Keratinocyte (primary cell): ENCODE measurements at regions not wholly inside any gene's neighbourhood (a gene's known extent, or its start where the extent isn't known, plus 50 kb on each side); places are given as distances from the start of the nearest gene placed in this dataset.

Experiments
- DNase-seq: peaks from one replicate; pipeline ENCODE4 v3.0.0-alpha.2; 2011; ENCODE audit warnings: low read depth, missing footprints, low spot score
- FAIRE-seq: peaks from 2 replicates; lab custom pipeline; 2011; peaks lifted over from hg19 to GRCh38; lab: Jason Lieb, UNC
- H2AFZ ChIP-seq: 2 replicates; pipeline ENCODE4 v1.6.0; 2012; ENCODE audit warnings: low read length, control low read depth, inconsistent platforms; ENCODE audit not compliant: control insufficient read depth
- H3K27ac ChIP-seq: 2 replicates; pipeline ENCODE4 v1.5.1; 2011; ENCODE audit warnings: low read length; ENCODE audit not compliant: control insufficient read depth, insufficient read depth
- H3K27me3 ChIP-seq: 3 replicates; pipeline ENCODE4 v1.6.0; 2011; ENCODE audit warnings: low read length; ENCODE audit not compliant: control insufficient read depth, insufficient read depth; ENCODE audit errors: extremely low read depth
- H3K36me3 ChIP-seq, 2 experiments: 2 replicates in 1 of 2; 3 replicates in 1 of 2; pipeline ENCODE4 v1.5.1; 2011; ENCODE audit warnings: low read length in 2 of 2, mild to moderate bottlenecking in 1 of 2; ENCODE audit not compliant: control insufficient read depth in 2 of 2, insufficient read depth in 2 of 2; ENCODE audit errors: extremely low read depth in 1 of 2
- H3K4me1 ChIP-seq: 3 replicates; pipeline ENCODE4 v1.5.1; 2011; ENCODE audit warnings: low read length; ENCODE audit not compliant: control insufficient read depth, insufficient read depth; ENCODE audit errors: extremely low read depth
- H3K4me2 ChIP-seq: 3 replicates; pipeline ENCODE4 v1.6.0; 2011; ENCODE audit warnings: low read depth, low read length; ENCODE audit not compliant: control insufficient read depth, insufficient read depth; ENCODE audit errors: extremely low read depth
- H3K4me3 ChIP-seq, 3 experiments: fragments of 200-600 bp in 1 of 3; sonication (generic) in 1 of 3; 2 replicates in 2 of 3; 3 replicates in 1 of 3; pipeline ENCODE4 v1.5.1; 2011 to 2016; ENCODE audit warnings: low read length in 3 of 3, mild to moderate bottlenecking in 3 of 3, control low read depth in 2 of 3, inconsistent platforms in 1 of 3, low read depth in 1 of 3, mixed read lengths in 1 of 3, mixed run types in 1 of 3, moderate library complexity in 1 of 3; ENCODE audit not compliant: control insufficient read depth in 2 of 3, insufficient read depth in 2 of 3; ENCODE audit errors: extremely low read depth in 1 of 3
- H3K79me2 ChIP-seq: 2 replicates; pipeline ENCODE4 v1.6.0; 2012; ENCODE audit warnings: low read length; ENCODE audit not compliant: control insufficient read depth, insufficient read depth
- H3K9ac ChIP-seq: 3 replicates; pipeline ENCODE4 v1.6.0; 2011; ENCODE audit warnings: low read length; ENCODE audit not compliant: control insufficient read depth, insufficient read depth; ENCODE audit errors: extremely low read depth
- H3K9me1 ChIP-seq: 3 replicates; pipeline ENCODE4 v1.6.0; 2011; ENCODE audit warnings: low read length; ENCODE audit not compliant: control insufficient read depth, insufficient read depth; ENCODE audit errors: extremely low read depth
- H3K9me3 ChIP-seq: 2 replicates; pipeline ENCODE4 v1.5.1; 2012; ENCODE audit warnings: low read depth, low read length; ENCODE audit not compliant: control insufficient read depth
- H4K20me1 ChIP-seq: 3 replicates; pipeline ENCODE4 v1.6.0; 2011; ENCODE audit warnings: low read length; ENCODE audit not compliant: control insufficient read depth, insufficient read depth; ENCODE audit errors: extremely low read depth
- EZH2 ChIP-seq: IDR thresholded peaks from one replicate; pipeline ENCODE4 v1.6.1; 2012; ENCODE audit warnings: inconsistent platforms, mild to moderate bottlenecking, low read length, moderate library complexity
- dilution Hi-C: fragments of 300-500 bp; cut with MboI; formaldehyde crosslinking; loops from one replicate; pipeline ENCODE4 v1.7.0; 2020; ENCODE audit warnings: low sequenced_read_pairs; ENCODE audit not compliant: extremely low pct_ligation_motif_present
- TF ChIP-seq, protein P1 (sequence below), 3 experiments: IDR thresholded peaks in 1 of 3; conservative IDR thresholded peaks in 1 of 3; optimal IDR thresholded peaks in 1 of 3; 2 replicates in 2 of 3; 3 replicates in 1 of 3; pipeline versions ENCODE3 to v1.5.1; 2011; ENCODE audit warnings: low read length in 3 of 3, mild to moderate bottlenecking in 3 of 3, moderate library complexity in 2 of 3, control low read depth in 1 of 3, inconsistent platforms in 1 of 3; ENCODE audit not compliant: insufficient read depth in 2 of 3; ENCODE audit errors: extremely low read depth in 1 of 3

DNA sequence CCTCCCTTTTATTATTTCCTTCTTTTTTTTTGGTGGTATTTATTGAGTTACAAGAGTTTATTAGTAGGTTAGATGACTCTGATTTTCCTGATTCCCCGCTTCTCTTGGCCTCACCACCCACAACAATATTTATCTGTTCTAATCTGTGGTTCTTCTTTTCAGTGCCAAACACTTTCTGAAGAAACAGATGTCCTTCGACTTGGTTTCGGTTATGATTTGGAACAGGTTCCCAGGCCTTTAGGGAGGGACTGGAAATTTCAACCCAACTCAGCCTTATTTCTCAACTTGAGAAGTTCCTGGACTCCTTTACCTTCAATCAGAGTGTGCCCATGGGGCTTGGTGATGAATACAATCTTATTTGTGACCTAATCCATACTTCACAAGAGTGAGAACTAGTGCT is 108.1 kb downstream of the UCHL1 start:
- H3K36me3 ChIP-seq, result no peaks in the 10 kb centered on the region
- no peak overlapping the region for H3K27ac ChIP-seq
- FAIRE-seq (no peak), DNase-seq (no peak)
- H3K9me1 ChIP-seq, result no peaks in the 10 kb centered on the region
- peaks cover 14% of the 10 kb centered on the region for H3K4me1 ChIP-seq
- no peak overlapping the region for H3K4me2 ChIP-seq
- no peaks in the 10 kb centered on the region for H3K79me2 ChIP-seq
- H4K20me1 ChIP-seq, result peaks cover 3% of the 10 kb centered on the region
- TF ChIP-seq, protein P1, sequence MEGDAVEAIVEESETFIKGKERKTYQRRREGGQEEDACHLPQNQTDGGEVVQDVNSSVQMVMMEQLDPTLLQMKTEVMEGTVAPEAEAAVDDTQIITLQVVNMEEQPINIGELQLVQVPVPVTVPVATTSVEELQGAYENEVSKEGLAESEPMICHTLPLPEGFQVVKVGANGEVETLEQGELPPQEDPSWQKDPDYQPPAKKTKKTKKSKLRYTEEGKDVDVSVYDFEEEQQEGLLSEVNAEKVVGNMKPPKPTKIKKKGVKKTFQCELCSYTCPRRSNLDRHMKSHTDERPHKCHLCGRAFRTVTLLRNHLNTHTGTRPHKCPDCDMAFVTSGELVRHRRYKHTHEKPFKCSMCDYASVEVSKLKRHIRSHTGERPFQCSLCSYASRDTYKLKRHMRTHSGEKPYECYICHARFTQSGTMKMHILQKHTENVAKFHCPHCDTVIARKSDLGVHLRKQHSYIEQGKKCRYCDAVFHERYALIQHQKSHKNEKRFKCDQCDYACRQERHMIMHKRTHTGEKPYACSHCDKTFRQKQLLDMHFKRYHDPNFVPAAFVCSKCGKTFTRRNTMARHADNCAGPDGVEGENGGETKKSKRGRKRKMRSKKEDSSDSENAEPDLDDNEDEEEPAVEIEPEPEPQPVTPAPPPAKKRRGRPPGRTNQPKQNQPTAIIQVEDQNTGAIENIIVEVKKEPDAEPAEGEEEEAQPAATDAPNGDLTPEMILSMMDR (optimal IDR thresholded peaks at IDR 0.05 in 1 of 3, IDR thresholded peaks at IDR 0.05 in 1 of 3, conservative IDR thresholded peaks at IDR 0.05 in 1 of 3; ENCODE audit: extremely low read depth in 1 of 3, insufficient read depth in 2 of 3, low read length in 3 of 3), result no peak
- TF ChIP-seq EZH2, result no peak
- no peaks in the 10 kb centered on the region for H3K9me3 ChIP-seq
- no peak overlapping the region for H3K9ac ChIP-seq
- H3K27me3 ChIP-seq, result peaks cover 38% of the 10 kb centered on the region
- H3K4me3 ChIP-seq, result no peak overlapping the region
- no peak overlapping the region for H2AFZ ChIP-seq
- dilution Hi-C loops, result no loop called here

DNA sequence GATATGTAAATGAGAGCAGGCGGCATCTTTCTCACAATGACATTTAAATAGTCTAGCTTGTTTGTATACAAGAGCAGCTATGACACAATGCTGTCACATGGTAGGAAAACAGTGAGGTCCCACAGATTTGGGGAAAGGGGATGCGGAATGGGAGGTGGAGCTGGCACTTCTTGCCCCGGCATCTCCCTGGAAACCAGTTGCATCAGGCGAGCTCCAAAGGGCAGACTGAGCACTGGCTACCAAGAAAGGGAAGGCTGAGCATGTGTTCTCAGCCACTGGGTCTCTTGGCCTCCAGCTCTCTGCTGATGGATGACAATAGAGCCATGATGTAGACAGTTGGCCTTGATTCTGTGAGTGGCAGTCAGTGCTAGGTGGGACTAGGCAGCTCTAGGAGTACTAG is 109.0 kb downstream of the UCHL1 start:
- H3K4me1 ChIP-seq, result peaks cover 14% of the 10 kb centered on the region
- H3K4me2 ChIP-seq, result no peak overlapping the region
- H3K36me3 ChIP-seq, result no peaks in the 10 kb centered on the region
- H3K9me3 ChIP-seq, result no peaks in the 10 kb centered on the region
- DNase-seq, result no peak
- no peak overlapping the region for H3K9ac ChIP-seq
- no peak overlapping the region for H3K4me3 ChIP-seq
- H4K20me1 ChIP-seq, result peaks cover 3% of the 10 kb centered on the region
- dilution Hi-C loops, result no loop called here
- no peaks in the 10 kb centered on the region for H3K79me2 ChIP-seq
- H3K27ac ChIP-seq, result no peak overlapping the region
- TF ChIP-seq, protein P1 (optimal IDR thresholded peaks at IDR 0.05 in 1 of 3, IDR thresholded peaks at IDR 0.05 in 1 of 3, conservative IDR thresholded peaks at IDR 0.05 in 1 of 3; ENCODE audit: extremely low read depth in 1 of 3, insufficient read depth in 2 of 3, low read length in 3 of 3), result no peak
- TF ChIP-seq EZH2, result no peak
- H3K9me1 ChIP-seq, result no peaks in the 10 kb centered on the region
- no peak overlapping the region for H2AFZ ChIP-seq
- H3K27me3 ChIP-seq, result peaks cover 33% of the 10 kb centered on the region
- no peak for FAIRE-seq
